Body of pancreas (tissue), 4 donors: ENCODE measurements at regions not wholly inside any gene's neighbourhood (a gene's known extent, or its start where the extent isn't known, plus 50 kb on each side); places are given as distances from the start of the nearest gene placed in this dataset.
A peak's percentile ranks its signal among the peaks of the same experiment; 100 is the strongest.

Experiments
- ATAC-seq: fragments of 150-250 bp; one replicate; pipeline ENCODE4 v1.9.1; 2016
- DNase-seq, 4 donors: peaks; one replicate each; pipeline ENCODE4 v3.0.0-alpha.2; 2019
- H3K27ac ChIP-seq, 4 donors: fragments of 200-600 bp; sonication (generic); 1 replicate in 3 of 4; 2 replicates in 1 of 4; pipeline versions ENCODE4 v1.5.1 to v1.6.1; 2016 to 2019; ENCODE audit warnings: mild to moderate bottlenecking in 1 of 4, mixed read lengths in 1 of 4, moderate library complexity in 1 of 4
- H3K27me3 ChIP-seq, 2 donors: fragments of 200-600 bp; sonication (generic); one replicate each; pipeline ENCODE4 v1.6.0; 2016; ENCODE audit warnings: mild to moderate bottlenecking in 1 of 2
- H3K36me3 ChIP-seq, 2 donors: fragments of 200-600 bp; sonication (generic); replicated peaks in 1 of 2; 2 replicates each; pipeline ENCODE4 v1.5.1; 2016; ENCODE audit warnings: low read depth in 2 of 2; ENCODE audit not compliant: insufficient read depth in 1 of 2
- H3K4me1 ChIP-seq: fragments of 200-600 bp; sonication (generic); one replicate; pipeline ENCODE4 v1.6.0; 2016
- H3K4me3 ChIP-seq, 2 donors: fragments of 200-600 bp; sonication (generic); 1 replicate in 1 of 2; 2 replicates in 1 of 2; pipeline ENCODE4 v1.5.1; 2016 to 2019
- H3K9me3 ChIP-seq, 3 donors: fragments of 200-600 bp; sonication (generic); 1 replicate in 2 of 3; 2 replicates in 1 of 3; pipeline ENCODE4 v1.5.1; 2016
- CTCF ChIP-seq, 7 experiments: fragments of 450-650 bp in 4 of 7; fragments of 200-600 bp in 3 of 7; sonication (generic) in 3 of 7; IDR thresholded peaks; one replicate each; pipeline ENCODE4 v1.5.1; 2016 to 2019; ENCODE audit warnings: antibody characterized with exemption in 7 of 7
- POLR2A ChIP-seq, 3 donors: fragments of 450-650 bp; IDR thresholded peaks; one replicate each; pipeline ENCODE4 v1.6.1; 2016; ENCODE audit warnings: antibody characterized with exemption in 3 of 3, mild to moderate bottlenecking in 2 of 3
- WGBS, 2 donors: methylation state at CpG; one replicate each; pipeline ENCODE4 v1.1.5; 2017; 5-methylcytosine and 5-hydroxymethylcytosine counted together
- intact Hi-C: fragments of 100-400 bp; cut with DNase I; formaldehyde crosslinking; loops from one replicate; pipeline ENCODE4 v1.15.1; 2023

DNA sequence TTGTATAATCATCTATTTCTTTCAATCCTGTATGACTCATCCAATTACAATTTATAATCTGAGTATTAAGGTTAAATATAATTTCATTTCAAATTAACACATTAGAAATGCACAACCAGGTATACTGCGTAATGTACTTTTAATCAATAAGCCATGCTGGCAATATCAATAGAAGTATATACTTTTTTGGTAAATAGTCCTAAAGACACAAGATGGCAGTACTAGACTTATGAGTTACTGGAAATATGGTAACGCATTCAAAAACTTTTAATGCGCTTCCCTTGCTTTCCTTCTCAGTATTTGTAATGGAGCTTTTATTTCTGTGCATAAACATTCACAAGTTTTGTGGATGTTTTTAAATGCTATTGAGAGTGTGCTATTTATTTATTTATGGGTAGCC is 1162.0 kb upstream of the TMPRSS15 start:
- peaks cover 5% of the 10 kb centered on the region for H3K4me1 ChIP-seq
- intact Hi-C loops: no loop called here
- H3K27me3 ChIP-seq: no peaks in the 10 kb centered on the region
- H3K4me3 ChIP-seq: peak overlapping the region in 1 of 2 donors; percentile 7
- DNase-seq (no peak), ATAC-seq (no peak)
- TF ChIP-seq POLR2A (IDR thresholded peaks at IDR 0.05): no peak
- peak in 4 of 7 experiments; percentile 22 to 43 (median 33) for TF ChIP-seq CTCF (IDR thresholded peaks at IDR 0.05)
- H3K9me3 ChIP-seq: no peaks in the 10 kb centered on the region
- no peak overlapping the region for H3K27ac ChIP-seq
- 62 to 66% methylated on average over 3 of the region's 3 CpGs for WGBS, 2 donors
- H3K36me3 ChIP-seq: no peaks in the 10 kb centered on the region

DNA sequence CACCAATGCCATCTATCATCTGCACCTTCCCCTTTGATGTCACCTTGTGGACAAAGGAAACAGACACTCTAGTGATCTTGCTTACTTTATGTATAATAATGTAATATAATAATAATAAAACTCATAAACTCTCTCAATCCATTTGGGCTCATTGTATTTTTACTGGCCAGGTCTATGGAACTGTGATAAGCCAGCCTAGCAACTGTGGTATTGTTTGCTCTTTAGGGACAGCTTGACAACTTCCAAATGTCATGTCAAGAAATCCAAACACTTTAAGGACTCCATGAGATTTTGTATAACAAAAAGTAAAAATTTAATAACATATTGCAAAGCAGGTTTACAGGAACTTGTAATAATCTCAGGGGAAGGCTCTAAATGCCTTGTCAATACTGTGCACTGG is 1163.4 kb upstream of the TMPRSS15 start:
- DNase-seq (no peak), ATAC-seq (no peak)
- TF ChIP-seq CTCF (IDR thresholded peaks at IDR 0.05): no peak
- TF ChIP-seq POLR2A (IDR thresholded peaks at IDR 0.05): no peak
- H3K4me3 ChIP-seq: no peak overlapping the region
- peaks cover 5% of the 10 kb centered on the region for H3K4me1 ChIP-seq
- H3K9me3 ChIP-seq: no peaks in the 10 kb centered on the region
- H3K27ac ChIP-seq: no peak overlapping the region
- no peaks in the 10 kb centered on the region for H3K27me3 ChIP-seq
- intact Hi-C loops: no loop called here
- H3K36me3 ChIP-seq: no peaks in the 10 kb centered on the region

GRCh38 chr21:19577381-19577780 is 1173.8 kb upstream of the TMPRSS15 start:
- intact Hi-C loops: no loop called here
- WGBS, 2 donors: 14 to 20% methylated on average over 3 of the region's 3 CpGs
- Histone ChIP-seq H3K9me3 (no peaks in the 10 kb centered on the region), H3K36me3 (no peaks in the 10 kb centered on the region), H3K4me1 (no peaks in the 10 kb centered on the region), H3K27me3 (no peaks in the 10 kb centered on the region), H3K4me3 (no peak overlapping the region), H3K27ac (no peak overlapping the region)
- DNase-seq (no peak), ATAC-seq (no peak)
- no peak for TF ChIP-seq POLR2A (IDR thresholded peaks at IDR 0.05)
- TF ChIP-seq CTCF (IDR thresholded peaks at IDR 0.05): no peak

- Histone ChIP-seq H3K36me3 (no peaks in the 10 kb centered on the region), H3K4me1 (no peaks in the 10 kb centered on the region), H3K4me3 (no peak overlapping the region), H3K27ac (no peak overlapping the region), H3K27me3 (no peaks in the 10 kb centered on the region), H3K9me3 (no peaks in the 10 kb centered on the region)
- TF ChIP-seq POLR2A (IDR thresholded peaks at IDR 0.05) (no peak), CTCF (IDR thresholded peaks at IDR 0.05) (no peak)
- DNase-seq (no peak), ATAC-seq (no peak)
- intact Hi-C loops: no loop called here
Observed at GRCh38 chr21:19590044-19590443, 1186.5 kb upstream of the TMPRSS15 start.

- intact Hi-C loops: no loop called here
- Histone ChIP-seq H3K9me3 (no peaks in the 10 kb centered on the region), H3K4me1 (peaks cover 13% of the 10 kb centered on the region), H3K4me3 (no peak overlapping the region), H3K36me3 (no peaks in the 10 kb centered on the region), H3K27me3 (no peaks in the 10 kb centered on the region), H3K27ac (no peak overlapping the region)
- TF ChIP-seq CTCF (IDR thresholded peaks at IDR 0.05) (no peak), POLR2A (IDR thresholded peaks at IDR 0.05) (no peak)
- ATAC-seq: no peak
- DNase-seq: no peak
- 53 to 56% methylated on average over 4 of the region's 4 CpGs for WGBS, 2 donors
Observed at GRCh38 chr21:19603011-19603593, 1199.5 kb upstream of the TMPRSS15 start.
